GM19438 (cell line): ENCODE measurements at regions not wholly inside any gene's neighbourhood (a gene's known extent, or its start where the extent isn't known, plus 50 kb on each side); places are given as distances from the start of the nearest gene placed in this dataset.

Source experiments
- ATAC-seq: cut with Tn5 transposase; IDR thresholded peaks from one replicate; pipeline ENCODE4 v1.9.1; 2021; ENCODE audit warnings: low read depth; ENCODE audit not compliant: unreplicated experiment

- no peak for ATAC-seq
Measured at GRCh38 chr2:118363604-118364003, 275.3 kb downstream of the INSIG2 start.

GRCh38 chr2:118356051-118356450, 267.8 kb downstream of the INSIG2 start:
- ATAC-seq: no peak

GRCh38 chr2:118351796-118352195, 263.5 kb downstream of the INSIG2 start:
- ATAC-seq: no peak

GRCh38 chr2:118350621-118351020, 262.4 kb downstream of the INSIG2 start:
- ATAC-seq: no peak

- ATAC-seq: no peak
Measured at GRCh38 chr2:118349365-118349764, 261.1 kb downstream of the INSIG2 start.

GRCh38 chr2:118348380-118349034, 260.2 kb downstream of the INSIG2 start:
- no peak for ATAC-seq

GRCh38 chr2:118345465-118345864, 257.2 kb downstream of the INSIG2 start:
- no peak for ATAC-seq

GRCh38 chr2:118340103-118340502, 251.8 kb downstream of the INSIG2 start:
- no peak for ATAC-seq

GRCh38 chr2:118339386-118339785, 251.1 kb downstream of the INSIG2 start:
- ATAC-seq: no peak

- ATAC-seq: no peak
Measured at GRCh38 chr2:118333664-118334063, 245.4 kb downstream of the INSIG2 start.

GRCh38 chr2:118325321-118325955, 237.2 kb downstream of the INSIG2 start:
- no peak for ATAC-seq

- ATAC-seq: no peak
Measured at GRCh38 chr2:118322406-118322805, 234.1 kb downstream of the INSIG2 start.

- no peak for ATAC-seq
Measured at GRCh38 chr2:118321432-118322105, 233.3 kb downstream of the INSIG2 start.

- ATAC-seq: no peak
Measured at GRCh38 chr2:118320658-118321057, 232.4 kb downstream of the INSIG2 start.

GRCh38 chr2:118320196-118320595, 231.9 kb downstream of the INSIG2 start:
- ATAC-seq: no peak

- no peak for ATAC-seq
Measured at GRCh38 chr2:118319271-118319684, 231.0 kb downstream of the INSIG2 start.

- ATAC-seq: no peak
Measured at GRCh38 chr2:118315606-118316005, 227.3 kb downstream of the INSIG2 start.

GRCh38 chr2:118312969-118313756, 224.9 kb downstream of the INSIG2 start:
- no peak for ATAC-seq

GRCh38 chr2:118310681-118311429, 222.6 kb downstream of the INSIG2 start:
- peak; percentile 8 for ATAC-seq

GRCh38 chr2:118309946-118310680, 221.8 kb downstream of the INSIG2 start:
- ATAC-seq: peak; percentile 80
